DMS153 treated with DMSO at 0.1 percent for 48 hours (cell line): ENCODE measurements at regions not wholly inside any gene's neighbourhood (a gene's known extent, or its start where the extent isn't known, plus 50 kb on each side); places are given as distances from the start of the nearest gene placed in this dataset.

Experiments
- DNase-seq: peaks from one replicate; lab custom pipeline; 2025; ENCODE audit not compliant: unreplicated experiment; lab: John Stamatoyannopoulos, UW

GRCh38 chr2:188042412-188042811, 249.3 kb upstream of the GULP1 start:
- DNase-seq: no peak

DNA sequence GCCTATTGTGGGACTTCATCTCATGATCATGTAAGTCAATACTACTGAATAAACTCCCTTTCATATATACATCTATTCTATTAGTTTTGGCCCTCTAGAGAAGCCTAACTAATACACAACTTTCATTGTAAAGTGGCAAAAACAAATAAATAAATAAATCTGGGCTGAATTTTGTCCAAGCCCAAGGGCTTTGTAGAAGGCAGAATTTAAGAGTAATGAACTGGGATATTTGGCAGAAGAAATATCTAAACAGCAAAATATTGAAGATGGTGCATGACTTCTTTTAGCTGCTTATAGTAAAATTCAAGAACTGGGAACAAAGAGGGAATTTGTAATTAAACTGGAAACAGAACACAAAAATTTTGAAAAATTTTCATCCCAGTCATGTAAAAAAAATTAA, 246.7 kb upstream of the GULP1 start:
- no peak for DNase-seq

GRCh38 chr2:188046437-188046836, 245.2 kb upstream of the GULP1 start:
- DNase-seq: no peak

- no peak for DNase-seq
Measured at GRCh38 chr2:188047735-188048134, 243.9 kb upstream of the GULP1 start.

DNA sequence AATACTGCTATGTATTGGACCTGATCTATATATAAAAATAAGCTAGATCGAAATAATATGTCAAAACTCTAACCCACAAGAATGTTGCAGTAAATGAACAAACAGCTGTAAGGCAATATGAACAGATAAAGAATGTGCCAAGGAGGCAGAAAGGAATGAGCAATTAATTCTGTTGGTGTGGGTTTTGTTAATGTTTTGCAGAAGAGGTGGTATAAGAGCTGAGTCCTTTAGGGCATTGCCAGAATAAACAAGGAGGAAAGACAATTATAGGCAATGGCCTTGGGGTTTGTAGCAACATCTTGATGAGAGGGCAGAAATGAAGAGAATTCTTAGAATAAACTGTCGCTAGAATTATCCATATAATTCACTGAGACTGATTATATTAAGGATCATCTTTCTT, 240.9 kb upstream of the GULP1 start:
- no peak for DNase-seq

GRCh38 chr2:188051706-188052105, 240.0 kb upstream of the GULP1 start:
- DNase-seq: no peak

DNA sequence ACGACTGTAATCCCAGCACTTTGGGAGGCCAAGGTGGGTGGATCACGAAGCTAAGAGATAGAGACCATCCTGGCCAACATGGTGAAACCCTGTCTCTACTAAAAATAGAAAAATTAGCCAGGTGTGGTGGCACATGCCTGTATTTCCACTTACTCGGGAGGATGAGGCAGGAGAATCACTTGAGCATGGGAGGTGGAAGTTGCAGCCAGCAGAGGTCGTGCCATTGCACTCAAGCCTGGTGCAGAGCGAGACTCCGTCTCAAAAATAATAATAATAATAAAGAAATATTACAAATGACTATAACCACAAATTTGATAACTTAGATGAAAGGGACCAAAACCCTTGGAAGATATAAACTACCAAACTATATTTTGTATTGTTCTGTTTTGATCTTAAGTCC, 226.3 kb upstream of the GULP1 start:
- no peak for DNase-seq

- no peak for DNase-seq
Measured at GRCh38 chr2:188068093-188068492, 223.6 kb upstream of the GULP1 start.

- DNase-seq: no peak
Measured at GRCh38 chr2:188076149-188077056, 215.3 kb upstream of the GULP1 start.

DNA sequence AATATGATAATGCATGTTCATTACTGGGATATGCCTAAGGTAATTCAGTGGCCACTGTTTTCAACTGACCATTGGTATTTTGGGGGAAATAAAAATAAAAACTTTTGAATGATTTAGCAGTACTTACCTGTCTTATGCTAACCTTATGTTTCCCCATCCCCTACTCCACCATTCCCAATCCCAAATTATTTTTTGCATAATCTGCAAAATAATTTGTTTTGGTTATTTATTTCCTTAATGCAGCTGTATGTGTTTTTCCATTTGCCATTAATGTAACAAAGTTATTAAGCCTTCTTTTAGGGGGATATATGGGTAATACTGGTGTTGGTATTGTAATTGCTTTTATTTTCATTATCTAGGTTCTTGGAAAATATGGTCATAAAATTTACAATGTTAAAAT, 213.9 kb upstream of the GULP1 start:
- no peak for DNase-seq

DNA sequence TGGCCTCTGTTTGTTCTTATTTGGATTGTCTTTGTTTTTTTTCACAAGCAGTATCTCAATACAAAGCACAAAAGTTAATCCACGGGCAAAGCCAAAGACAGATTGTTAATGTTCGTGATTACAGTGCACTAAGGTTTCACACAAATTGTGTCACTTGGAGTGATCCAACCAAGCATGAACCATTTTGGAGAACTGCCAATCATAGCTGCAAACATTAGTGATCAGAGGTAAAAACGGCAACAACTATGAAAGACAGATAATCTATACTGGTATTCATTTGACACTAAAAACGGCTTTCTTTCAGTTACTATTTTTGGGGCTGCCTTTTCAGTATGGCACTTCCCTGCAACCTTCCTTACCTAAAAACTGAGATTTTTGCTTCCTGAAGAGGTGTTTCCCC, 213.1 kb upstream of the GULP1 start:
- no peak for DNase-seq

GRCh38 chr2:188079196-188079595, 212.5 kb upstream of the GULP1 start:
- no peak for DNase-seq

DNA sequence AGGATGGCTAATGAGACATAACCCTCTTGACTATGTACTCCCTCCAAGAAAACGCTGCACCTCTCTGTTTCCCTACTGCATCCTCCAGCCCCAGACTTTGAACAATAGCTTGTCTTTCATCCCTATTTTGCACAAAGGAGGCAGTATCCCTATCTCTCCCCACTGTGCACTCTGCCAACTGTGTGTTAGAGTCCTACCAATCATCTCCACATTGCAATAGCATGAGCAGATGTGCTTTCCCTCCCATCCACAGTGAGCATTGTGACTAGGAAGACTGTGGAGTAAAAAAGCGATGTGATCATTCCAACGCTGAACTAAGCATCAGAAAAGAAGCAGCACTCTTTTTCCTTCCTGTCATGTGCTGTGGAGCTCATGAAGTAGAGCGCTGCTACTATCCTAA, 206.3 kb upstream of the GULP1 start:
- no peak for DNase-seq

DNA sequence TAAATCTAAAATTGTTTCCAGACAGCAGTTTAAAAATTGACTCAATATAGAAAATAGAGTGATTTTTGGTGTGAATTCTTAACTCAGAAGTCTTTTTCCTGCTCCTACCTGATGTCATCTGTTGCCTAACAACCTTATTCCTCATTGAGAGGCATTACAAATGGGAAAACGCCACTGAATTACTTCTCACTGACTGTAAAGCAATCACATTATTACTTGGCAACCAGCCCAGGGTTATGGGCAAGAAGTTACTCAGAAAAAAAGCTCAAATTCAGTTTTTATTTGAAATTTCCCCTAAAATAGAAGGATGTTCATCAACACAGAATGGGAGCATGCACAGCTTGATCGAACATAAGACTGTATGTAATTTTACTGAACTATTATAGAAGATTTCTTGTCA, 201.8 kb upstream of the GULP1 start:
- DNase-seq: no peak

- no peak for DNase-seq
Measured at GRCh38 chr2:188091220-188091619, 200.5 kb upstream of the GULP1 start.

DNA sequence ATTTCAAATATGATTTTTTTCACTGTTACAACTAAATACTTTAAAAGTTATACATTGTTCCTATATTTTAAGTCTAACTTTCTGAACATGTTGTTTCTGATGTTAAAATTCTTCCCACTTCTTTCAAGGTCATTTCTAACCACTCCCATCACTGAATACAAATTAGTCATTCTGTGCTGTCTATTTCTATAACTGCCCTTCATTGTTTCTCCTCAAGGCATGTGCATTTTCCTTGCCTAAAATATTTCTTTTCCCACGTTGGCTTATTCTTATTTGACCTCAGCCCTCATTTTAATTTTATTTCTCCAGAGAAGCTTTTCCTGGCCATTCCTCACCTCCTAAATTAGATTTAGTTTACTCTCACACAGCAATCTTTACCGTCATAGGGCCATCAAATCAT, 198.9 kb upstream of the GULP1 start:
- no peak for DNase-seq

DNA sequence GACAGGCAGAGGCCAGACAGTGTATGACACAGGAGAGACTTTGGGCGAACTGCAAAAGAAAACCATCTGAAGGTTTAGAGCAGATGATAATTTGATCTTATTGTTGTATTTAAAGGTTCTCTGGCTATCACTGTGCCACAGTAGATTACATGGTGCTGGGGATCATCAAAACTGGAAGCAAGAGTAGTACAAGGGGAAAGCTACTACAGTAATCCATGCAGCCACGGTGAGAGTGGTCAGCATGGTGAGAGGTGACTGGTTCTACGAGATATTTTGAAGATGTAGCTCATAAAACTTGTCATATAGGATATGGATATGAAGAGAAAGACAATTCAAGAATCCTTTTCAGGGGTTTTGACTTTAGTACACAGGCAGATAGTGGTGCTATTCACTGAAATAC, 194.8 kb upstream of the GULP1 start:
- no peak for DNase-seq

DNA sequence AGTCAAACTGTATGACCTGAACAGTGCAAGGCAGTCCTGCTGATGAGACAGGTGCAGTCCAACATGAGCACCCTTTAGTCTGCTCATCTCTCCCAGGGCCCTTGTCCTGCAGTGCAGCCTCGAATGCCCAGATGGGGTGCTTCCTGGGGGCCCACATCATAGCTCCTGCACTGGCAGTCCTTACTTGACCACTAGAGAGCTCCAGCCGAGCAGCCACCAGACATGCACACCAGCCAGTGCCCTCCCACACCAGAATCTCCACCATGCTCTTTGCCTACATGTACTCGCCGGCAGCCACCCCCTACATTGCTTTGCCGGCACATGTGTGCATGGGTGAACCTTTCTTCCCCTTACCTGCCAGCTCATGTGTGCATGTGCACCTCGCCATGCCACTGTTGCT, 188.8 kb upstream of the GULP1 start:
- no peak for DNase-seq

- no peak for DNase-seq
Measured at GRCh38 chr2:188114014-188114413, 177.7 kb upstream of the GULP1 start.

- no peak for DNase-seq
Measured at GRCh38 chr2:188117706-188118105, 174.0 kb upstream of the GULP1 start.

DNA sequence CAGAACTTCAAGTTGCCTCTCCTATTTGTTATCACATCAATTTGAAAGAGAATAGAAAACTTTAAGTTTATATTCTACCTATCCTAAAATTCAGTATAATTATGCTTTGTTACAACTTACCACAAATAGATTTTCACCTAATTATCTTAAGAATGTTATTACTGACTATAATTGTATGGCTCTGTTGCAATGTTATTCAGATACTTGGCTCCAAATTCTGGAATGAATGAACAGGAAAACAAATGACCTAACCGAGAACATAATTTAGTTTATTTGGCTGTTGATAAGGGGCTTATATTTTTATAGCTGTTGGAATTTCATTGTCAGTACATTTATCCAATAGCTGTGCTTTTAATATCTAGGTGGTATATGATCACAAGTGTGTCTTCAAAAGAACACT, 173.2 kb upstream of the GULP1 start:
- no peak for DNase-seq

GRCh38 chr2:188119112-188119838, 172.4 kb upstream of the GULP1 start:
- DNase-seq: no peak
